ENCODE measurements at regions not wholly inside any gene's neighbourhood (a gene's known extent, or its start where the extent isn't known, plus 50 kb on each side); places are given as distances from the start of the nearest gene placed in this dataset.

DNA sequence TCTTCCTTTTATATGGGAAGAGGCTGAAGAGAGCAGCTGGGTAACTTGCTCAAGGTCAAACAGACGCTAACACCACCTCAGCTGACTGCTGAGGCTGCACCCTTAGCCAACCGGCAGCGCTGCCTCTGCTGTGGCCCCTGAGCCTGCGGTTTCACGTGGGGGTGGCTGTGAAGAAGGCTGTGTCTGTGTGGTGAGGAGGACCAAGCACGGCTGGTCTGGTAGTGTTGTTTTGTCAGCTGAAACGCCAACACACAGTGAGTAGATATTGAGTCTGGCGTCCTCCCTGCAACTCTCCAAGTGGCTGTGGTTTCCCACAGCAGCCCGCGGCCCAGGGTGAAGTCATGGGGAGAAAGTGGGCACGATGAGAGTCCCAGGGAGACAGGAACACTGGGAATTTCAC is 69.6 kb downstream of the THNSL2 start:
- TF ChIP-seq POLR2A (IDR thresholded peaks at IDR 0.05) (no peak), CTCF (IDR thresholded peaks at IDR 0.05) (no peak)

Data from upper lobe of left lung (tissue), 4 donors.